Uterus (tissue), 2 donors: ENCODE measurements at regions not wholly inside any gene's neighbourhood (a gene's known extent, or its start where the extent isn't known, plus 50 kb on each side); places are given as distances from the start of the nearest gene placed in this dataset.

Source experiments
- POLR2A ChIP-seq, 2 donors: fragments of 450-650 bp; IDR thresholded peaks; one replicate each; pipeline ENCODE4 v1.6.1; 2016; ENCODE audit warnings: antibody characterized with exemption in 2 of 2, mild to moderate bottlenecking in 1 of 2, moderate library complexity in 1 of 2
- TF ChIP-seq, protein P1 (sequence below), 4 experiments: fragments of 200-600 bp in 2 of 4; fragments of 450-650 bp in 2 of 4; sonication (generic) in 2 of 4; IDR thresholded peaks; one replicate each; pipeline ENCODE4 v1.5.1; 2016 to 2019; ENCODE audit warnings: antibody characterized with exemption in 4 of 4, mild to moderate bottlenecking in 2 of 4, moderate library complexity in 1 of 4

DNA sequence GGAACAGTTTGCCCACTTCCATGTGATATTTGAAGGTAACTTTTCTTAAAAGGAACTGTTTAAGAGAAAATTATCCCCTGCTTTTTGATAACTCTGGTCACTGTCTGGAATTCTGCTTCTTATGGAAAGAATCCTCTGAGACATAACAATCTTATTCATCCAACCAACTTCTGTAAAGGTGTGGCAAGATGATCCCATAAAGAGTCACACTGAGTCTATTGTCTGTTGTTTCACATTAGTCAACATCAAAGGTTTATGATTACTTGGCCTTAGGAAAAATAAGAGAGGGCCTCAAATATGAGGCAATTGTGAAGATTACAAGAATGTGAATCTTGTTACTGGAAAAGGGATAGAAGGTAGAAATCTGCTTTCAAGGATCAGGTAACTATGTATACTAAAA, 88.0 kb upstream of the MAGEB18 start:
- TF ChIP-seq, protein P1, sequence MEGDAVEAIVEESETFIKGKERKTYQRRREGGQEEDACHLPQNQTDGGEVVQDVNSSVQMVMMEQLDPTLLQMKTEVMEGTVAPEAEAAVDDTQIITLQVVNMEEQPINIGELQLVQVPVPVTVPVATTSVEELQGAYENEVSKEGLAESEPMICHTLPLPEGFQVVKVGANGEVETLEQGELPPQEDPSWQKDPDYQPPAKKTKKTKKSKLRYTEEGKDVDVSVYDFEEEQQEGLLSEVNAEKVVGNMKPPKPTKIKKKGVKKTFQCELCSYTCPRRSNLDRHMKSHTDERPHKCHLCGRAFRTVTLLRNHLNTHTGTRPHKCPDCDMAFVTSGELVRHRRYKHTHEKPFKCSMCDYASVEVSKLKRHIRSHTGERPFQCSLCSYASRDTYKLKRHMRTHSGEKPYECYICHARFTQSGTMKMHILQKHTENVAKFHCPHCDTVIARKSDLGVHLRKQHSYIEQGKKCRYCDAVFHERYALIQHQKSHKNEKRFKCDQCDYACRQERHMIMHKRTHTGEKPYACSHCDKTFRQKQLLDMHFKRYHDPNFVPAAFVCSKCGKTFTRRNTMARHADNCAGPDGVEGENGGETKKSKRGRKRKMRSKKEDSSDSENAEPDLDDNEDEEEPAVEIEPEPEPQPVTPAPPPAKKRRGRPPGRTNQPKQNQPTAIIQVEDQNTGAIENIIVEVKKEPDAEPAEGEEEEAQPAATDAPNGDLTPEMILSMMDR (IDR thresholded peaks at IDR 0.05), result no peak
- TF ChIP-seq POLR2A (IDR thresholded peaks at IDR 0.05), result no peak
